NT2/D1 (cell line): ENCODE measurements at regions not wholly inside any gene's neighbourhood (a gene's known extent, or its start where the extent isn't known, plus 50 kb on each side); places are given as distances from the start of the nearest gene placed in this dataset.

Experiments used
- DNase-seq: peaks from one replicate; pipeline ENCODE4 v3.0.0-alpha.2; 2011; ENCODE audit warnings: low read depth, low spot score
- H3K27me3 ChIP-seq: 2 replicates; pipeline ENCODE4 v1.6.0; 2011; ENCODE audit warnings: mild to moderate bottlenecking; ENCODE audit not compliant: insufficient read length, insufficient read depth
- H3K36me3 ChIP-seq: 2 replicates; pipeline ENCODE4 v1.6.1; 2011; ENCODE audit warnings: mild to moderate bottlenecking, low read length, mixed read lengths; ENCODE audit not compliant: insufficient read depth, insufficient read length
- H3K4me1 ChIP-seq: 2 replicates; pipeline ENCODE4 v1.5.1; 2011; ENCODE audit not compliant: insufficient read depth, insufficient read length
- H3K4me3 ChIP-seq: 2 replicates; pipeline ENCODE4 v1.5.1; 2011; ENCODE audit warnings: low read depth; ENCODE audit not compliant: insufficient read length
- H3K9ac ChIP-seq: 2 replicates; pipeline ENCODE4 v1.6.0; 2011; ENCODE audit warnings: low read depth; ENCODE audit not compliant: insufficient read length
- H3K9me3 ChIP-seq: 2 replicates; pipeline ENCODE4 v1.5.1; 2011; ENCODE audit warnings: mild to moderate bottlenecking, low read length; ENCODE audit not compliant: insufficient read depth
- SUZ12 ChIP-seq: IDR thresholded peaks from 2 replicates; pipeline ENCODE4 v1.6.1; 2011; ENCODE audit not compliant: insufficient read length, insufficient read depth; ENCODE audit errors: extremely low read depth
- YY1 ChIP-seq: IDR thresholded peaks from 2 replicates; pipeline ENCODE4 v1.6.1; 2011; ENCODE audit not compliant: insufficient read length, insufficient read depth
- ZNF274 ChIP-seq: IDR thresholded peaks from 2 replicates; pipeline ENCODE4 v1.6.1; 2011; ENCODE audit warnings: mild to moderate bottlenecking, low read depth, low read length

- TF ChIP-seq ZNF274 (no peak), YY1 (no peak), SUZ12 (no peak)
- Histone ChIP-seq H3K9ac (no peak overlapping the region), H3K27me3 (no peaks in the 10 kb centered on the region), H3K36me3 (no peaks in the 10 kb centered on the region), H3K9me3 (no peaks in the 10 kb centered on the region), H3K4me1 (no peaks in the 10 kb centered on the region), H3K4me3 (no peak overlapping the region)
- DNase-seq: no peak
Observed at GRCh38 chr3:154515921-154516320, 85.9 kb upstream of the GPR149 start.

DNA sequence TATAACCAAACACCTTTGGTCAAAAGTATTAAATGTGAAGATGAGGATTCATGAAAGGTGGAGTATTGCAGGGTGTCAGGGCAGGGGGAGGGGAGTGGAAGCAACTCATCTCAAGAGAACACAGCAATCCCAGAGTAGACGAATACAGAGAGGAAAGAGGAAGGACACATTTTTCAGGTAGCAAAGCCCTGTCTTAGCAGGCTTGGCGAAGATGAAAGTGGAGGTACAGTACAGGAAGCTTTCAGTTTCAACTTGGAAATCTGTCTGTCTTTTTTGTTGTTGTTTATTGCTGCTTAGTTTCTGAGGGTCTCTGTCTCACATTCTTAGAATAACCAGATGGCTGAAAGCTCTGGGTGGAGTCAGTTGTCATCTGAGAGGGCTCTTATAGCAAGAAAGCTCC lies 80.8 kb upstream of the GPR149 start:
- Histone ChIP-seq H3K9ac (no peak overlapping the region), H3K36me3 (no peaks in the 10 kb centered on the region), H3K9me3 (peaks cover 5% of the 10 kb centered on the region), H3K4me3 (no peak overlapping the region), H3K27me3 (no peaks in the 10 kb centered on the region), H3K4me1 (no peaks in the 10 kb centered on the region)
- no peak for DNase-seq
- TF ChIP-seq YY1: no peak
- TF ChIP-seq SUZ12: no peak
- no peak for TF ChIP-seq ZNF274

DNA sequence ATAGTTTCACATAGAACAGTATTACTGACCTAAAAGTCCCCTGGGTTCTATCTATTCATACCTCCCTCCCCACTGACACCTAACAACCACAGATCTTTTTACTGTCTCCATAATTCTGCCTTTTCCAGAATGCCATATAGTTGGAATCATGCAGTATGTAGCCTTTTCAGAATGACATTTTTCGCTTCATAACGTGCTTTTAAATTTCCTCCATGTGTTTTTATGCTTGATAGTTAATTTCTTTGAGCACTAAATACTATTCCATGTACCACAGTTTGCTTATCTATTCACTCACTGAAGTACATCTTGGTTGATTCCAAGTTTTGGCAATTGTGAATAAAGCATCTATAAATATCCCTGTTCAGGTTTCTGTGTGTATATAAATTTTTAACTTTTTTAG lies 77.7 kb upstream of the GPR149 start:
- no peaks in the 10 kb centered on the region for H3K27me3 ChIP-seq
- TF ChIP-seq YY1 (no peak), ZNF274 (no peak), SUZ12 (no peak)
- no peak overlapping the region for H3K9ac ChIP-seq
- no peaks in the 10 kb centered on the region for H3K4me1 ChIP-seq
- peaks cover 5% of the 10 kb centered on the region for H3K9me3 ChIP-seq
- DNase-seq: no peak
- H3K36me3 ChIP-seq: no peaks in the 10 kb centered on the region
- H3K4me3 ChIP-seq: no peak overlapping the region

DNA sequence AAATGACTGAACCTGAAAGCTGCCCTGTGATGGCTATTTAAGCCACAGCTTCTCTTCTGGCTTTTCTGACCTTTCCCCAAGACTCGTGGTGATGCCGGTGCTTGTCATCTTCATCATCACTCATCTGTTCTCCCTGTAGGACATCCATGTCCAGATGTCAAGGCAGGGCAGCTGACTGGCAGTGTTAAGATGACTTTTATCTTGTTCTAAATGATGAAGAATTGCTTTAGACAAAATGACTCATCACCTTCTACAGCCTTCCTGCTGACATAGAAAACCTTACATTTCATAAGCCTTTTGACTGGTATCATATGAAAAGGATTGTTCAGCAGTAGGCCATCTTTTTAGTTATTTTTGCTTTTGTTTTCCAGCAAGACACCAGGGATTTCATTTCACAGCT lies 67.0 kb upstream of the GPR149 start:
- H3K36me3 ChIP-seq: no peaks in the 10 kb centered on the region
- H3K9ac ChIP-seq: no peak overlapping the region
- TF ChIP-seq YY1 (no peak), ZNF274 (no peak), SUZ12 (no peak)
- no peak overlapping the region for H3K4me3 ChIP-seq
- H3K27me3 ChIP-seq: no peaks in the 10 kb centered on the region
- DNase-seq: no peak
- H3K4me1 ChIP-seq: no peaks in the 10 kb centered on the region
- H3K9me3 ChIP-seq: no peaks in the 10 kb centered on the region

DNA sequence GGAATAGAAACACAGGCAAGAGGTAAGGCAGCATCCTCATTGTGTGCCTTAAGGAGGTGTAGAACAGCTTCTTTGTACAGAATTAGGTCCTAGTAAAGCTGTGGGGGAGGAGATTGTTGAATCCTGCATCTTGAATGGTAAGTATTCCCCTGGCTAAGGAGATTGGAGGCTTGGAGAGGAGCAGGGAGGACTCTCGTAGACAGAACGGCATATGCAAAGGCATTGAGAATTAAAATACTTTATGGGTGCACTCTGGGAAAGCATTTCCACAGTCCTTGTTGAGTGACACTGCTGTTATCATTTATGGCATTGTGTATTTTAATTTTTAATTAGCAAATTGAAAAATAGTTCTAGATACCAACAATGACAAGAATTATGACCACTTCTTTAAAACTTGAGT lies 66.5 kb upstream of the GPR149 start:
- H3K9me3 ChIP-seq: no peaks in the 10 kb centered on the region
- H3K4me3 ChIP-seq: no peak overlapping the region
- H3K27me3 ChIP-seq: no peaks in the 10 kb centered on the region
- no peak for DNase-seq
- H3K4me1 ChIP-seq: no peaks in the 10 kb centered on the region
- no peaks in the 10 kb centered on the region for H3K36me3 ChIP-seq
- no peak overlapping the region for H3K9ac ChIP-seq
- no peak for TF ChIP-seq YY1
- no peak for TF ChIP-seq ZNF274
- TF ChIP-seq SUZ12: no peak

GRCh38 chr3:154486949-154487348 lies 57.0 kb upstream of the GPR149 start:
- TF ChIP-seq YY1 (no peak), SUZ12 (no peak), ZNF274 (no peak)
- no peak for DNase-seq
- H3K27me3 ChIP-seq: no peaks in the 10 kb centered on the region
- H3K9me3 ChIP-seq: no peaks in the 10 kb centered on the region
- H3K4me1 ChIP-seq: peaks cover 3% of the 10 kb centered on the region
- no peaks in the 10 kb centered on the region for H3K36me3 ChIP-seq
- no peak overlapping the region for H3K4me3 ChIP-seq
- H3K9ac ChIP-seq: no peak overlapping the region

GRCh38 chr3:154482507-154482906 lies 52.5 kb upstream of the GPR149 start:
- Histone ChIP-seq H3K4me1 (peaks cover 3% of the 10 kb centered on the region), H3K27me3 (no peaks in the 10 kb centered on the region), H3K36me3 (no peaks in the 10 kb centered on the region), H3K4me3 (no peak overlapping the region), H3K9me3 (no peaks in the 10 kb centered on the region), H3K9ac (no peak overlapping the region)
- no peak for TF ChIP-seq YY1
- TF ChIP-seq ZNF274: no peak
- TF ChIP-seq SUZ12: no peak
- DNase-seq: no peak

DNA sequence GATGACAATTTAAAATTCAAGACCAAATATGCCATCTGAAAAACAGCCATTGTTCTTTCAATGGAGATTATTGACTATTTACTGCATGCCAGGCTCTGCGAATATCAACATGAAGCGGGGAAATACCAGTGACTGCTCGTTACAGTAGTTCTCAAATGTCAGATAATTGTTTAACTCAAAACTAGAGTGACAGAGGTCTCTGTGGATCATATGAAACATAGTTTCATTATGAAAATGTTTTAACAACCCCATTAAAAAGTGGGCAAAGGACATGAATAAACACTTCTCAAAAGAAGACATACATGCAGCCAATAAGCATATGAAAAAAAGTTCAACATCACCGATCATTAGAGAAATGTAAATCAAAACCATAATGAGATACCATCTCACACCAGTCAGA lies 50.0 kb upstream of the GPR149 start:
- no peak for TF ChIP-seq ZNF274
- no peak for TF ChIP-seq SUZ12
- TF ChIP-seq YY1: no peak
- Histone ChIP-seq H3K36me3 (no peaks in the 10 kb centered on the region), H3K27me3 (no peaks in the 10 kb centered on the region), H3K9me3 (no peaks in the 10 kb centered on the region), H3K4me1 (no peaks in the 10 kb centered on the region), H3K9ac (no peak overlapping the region), H3K4me3 (no peak overlapping the region)
- DNase-seq: no peak
